T-cell (primary cell): ENCODE measurements at regions not wholly inside any gene's neighbourhood (a gene's known extent, or its start where the extent isn't known, plus 50 kb on each side); places are given as distances from the start of the nearest gene placed in this dataset.
"Not testable (repeated sequence)": the region's sequence is repeated elsewhere in the genome, so short reads cannot be mapped to it uniquely, and the experiment has no call there.

Experiments used
- ATAC-seq, 4 experiments: fragments of 200-7000 bp in 3 of 4; fragments of 150-1000 bp in 1 of 4; cut with Tn5 transposase; replicated peaks in 1 of 4; 1 replicate in 3 of 4; 2 replicates in 1 of 4; pipeline ENCODE4 v1.10.0; 2021; ENCODE audit warnings: moderate library complexity in 3 of 4, mild to moderate bottlenecking in 2 of 4, moderate number of reproducible peaks in 1 of 4
- CTCF ChIA-PET, 2 donors: fragments of 300-600 bp; sonication (Branson Sonifier 250); formaldehyde crosslinking; loops; one replicate each; lab custom pipeline; 2022; ENCODE audit warnings: antibody characterized with exemption in 2 of 2; lab: Charles Lee
- POLR2A ChIA-PET, 2 donors: fragments of 300-600 bp; sonication (Branson Sonifier 250); formaldehyde crosslinking; loops; one replicate each; lab custom pipeline; 2022; ENCODE audit warnings: antibody characterized with exemption in 2 of 2; lab: Charles Lee
- DNase-seq, 35 experiments: peaks; one replicate each; pipeline versions ENCODE4 v3.0.0 to v3.0.0-alpha.2; 2013 to 2023
- H3K27ac ChIP-seq: one replicate; pipeline ENCODE4 v1.5.1; 2013; ENCODE audit warnings: low read length
- H3K27me3 ChIP-seq, 2 experiments: replicated peaks in 1 of 2; 1 replicate in 1 of 2; 2 replicates in 1 of 2; pipeline versions ENCODE4 v1.6.1 to v1.7.0; 2013; ENCODE audit warnings: low read length in 1 of 2, mixed read lengths in 1 of 2; ENCODE audit not compliant: control insufficient read depth in 2 of 2, insufficient read depth in 2 of 2; ENCODE audit errors: extremely low read depth in 1 of 2
- H3K36me3 ChIP-seq, 2 donors: 1 replicate in 1 of 2; 2 replicates in 1 of 2; pipeline versions ENCODE4 v1.6.1 to v1.7.0; 2013; ENCODE audit warnings: low read length in 1 of 2; ENCODE audit not compliant: control insufficient read depth in 2 of 2, insufficient read depth in 1 of 2; ENCODE audit errors: extremely low read depth in 1 of 2
- H3K4me1 ChIP-seq, 2 experiments: 1 replicate in 1 of 2; 2 replicates in 1 of 2; pipeline versions ENCODE4 v1.6.1 to v1.7.0; 2013; ENCODE audit warnings: low read length in 2 of 2, mixed read lengths in 1 of 2; ENCODE audit not compliant: insufficient read depth in 2 of 2, control insufficient read depth in 1 of 2; ENCODE audit errors: extremely low read depth in 1 of 2
- H3K4me3 ChIP-seq, 2 donors: 1 replicate in 1 of 2; 2 replicates in 1 of 2; pipeline versions ENCODE4 v1.5.1 to v1.7.0; 2013; ENCODE audit warnings: mild to moderate bottlenecking in 2 of 2, low read length in 1 of 2, moderate library complexity in 1 of 2; ENCODE audit not compliant: control insufficient read depth in 1 of 2; ENCODE audit errors: extremely low read depth in 1 of 2
- H3K9me3 ChIP-seq: 2 replicates; pipeline ENCODE4 v1.7.0; 2013
- H3K27ac Mint-ChIP-seq, 2 donors: one replicate each; pipeline ENCODE4 v1.8.0; 2020 to 2021; ENCODE audit warnings: mild to moderate bottlenecking in 2 of 2, mixed read lengths in 2 of 2
- H3K27me3 Mint-ChIP-seq, 2 donors: one replicate each; pipeline ENCODE4 v1.8.0; 2021 to 2022; ENCODE audit warnings: mixed read lengths in 2 of 2
- H3K36me3 Mint-ChIP-seq: one replicate; pipeline ENCODE4 v1.8.0; 2021; ENCODE audit warnings: mixed read lengths
- H3K4me1 Mint-ChIP-seq, 3 donors: one replicate each; pipeline ENCODE4 v1.8.0; 2020 to 2022; ENCODE audit warnings: mixed read lengths in 3 of 3, mild to moderate bottlenecking in 1 of 3
- H3K4me3 Mint-ChIP-seq, 3 donors: one replicate each; pipeline ENCODE4 v1.8.0; 2020 to 2022; ENCODE audit warnings: mild to moderate bottlenecking in 3 of 3, mixed read lengths in 3 of 3, moderate library complexity in 3 of 3
- H3K9me3 Mint-ChIP-seq, 3 donors: one replicate each; pipeline ENCODE4 v1.8.0; 2020 to 2022; ENCODE audit warnings: mixed read lengths in 3 of 3
- WGBS: methylation state at CpG from one replicate; pipeline ENCODE4 v1.1.5; 2013; ENCODE audit warnings: missing lambda C conversion rate; ENCODE audit not compliant: insufficient coverage; 5-methylcytosine and 5-hydroxymethylcytosine counted together

- peaks cover 19 to 31% (median 30%) of the 10 kb centered on the region in 3 donors for H3K9me3 Mint-ChIP-seq
- H3K27ac ChIP-seq, H3K27ac Mint-ChIP-seq, DNase-seq, H3K27me3 Mint-ChIP-seq, H3K4me1 ChIP-seq, H3K27me3 ChIP-seq, H3K9me3 ChIP-seq, H3K4me3 ChIP-seq, H3K36me3 Mint-ChIP-seq, CTCF ChIA-PET, H3K36me3 ChIP-seq, H3K4me1 Mint-ChIP-seq, H3K4me3 Mint-ChIP-seq, ATAC-seq, POLR2A ChIA-PET: not testable (repeated sequence)
- WGBS: no CpG with 5 or more reads among the region's 4 CpGs
Measured at GRCh38 chr21:9978371-9978770, 543.0 kb upstream of the TPTE start.

- DNase-seq, H3K36me3 Mint-ChIP-seq, H3K4me1 Mint-ChIP-seq, H3K36me3 ChIP-seq, H3K4me1 ChIP-seq, H3K27me3 ChIP-seq, H3K27me3 Mint-ChIP-seq, H3K9me3 ChIP-seq, ATAC-seq, H3K27ac ChIP-seq, POLR2A ChIA-PET, H3K4me3 Mint-ChIP-seq, H3K27ac Mint-ChIP-seq, H3K4me3 ChIP-seq, CTCF ChIA-PET: not testable (repeated sequence)
- WGBS: no CpG with 5 or more reads among the region's 2 CpGs
- H3K9me3 Mint-ChIP-seq: peaks cover 12 to 25% (median 14%) of the 10 kb centered on the region in 3 donors
Measured at GRCh38 chr21:9997507-9997906, 523.9 kb upstream of the TPTE start.

- H3K36me3 ChIP-seq, CTCF ChIA-PET, H3K4me1 Mint-ChIP-seq, ATAC-seq, DNase-seq, H3K9me3 ChIP-seq, H3K27ac ChIP-seq, H3K4me1 ChIP-seq, H3K4me3 ChIP-seq, H3K27me3 Mint-ChIP-seq, H3K4me3 Mint-ChIP-seq, H3K36me3 Mint-ChIP-seq, POLR2A ChIA-PET, H3K27ac Mint-ChIP-seq, H3K27me3 ChIP-seq: not testable (repeated sequence)
- 93% methylated on average over 3 of the region's 6 CpGs for WGBS
- peaks cover 17 to 37% (median 20%) of the 10 kb centered on the region in 3 donors for H3K9me3 Mint-ChIP-seq
Measured at GRCh38 chr21:10002762-10003313, 518.5 kb upstream of the TPTE start.

- POLR2A ChIA-PET, H3K9me3 ChIP-seq, H3K27ac ChIP-seq, H3K4me1 Mint-ChIP-seq, H3K27me3 Mint-ChIP-seq, H3K4me1 ChIP-seq, H3K27ac Mint-ChIP-seq, H3K4me3 ChIP-seq, H3K27me3 ChIP-seq, H3K36me3 ChIP-seq, DNase-seq, CTCF ChIA-PET, H3K4me3 Mint-ChIP-seq, H3K36me3 Mint-ChIP-seq, ATAC-seq: not testable (repeated sequence)
- H3K9me3 Mint-ChIP-seq: peaks cover 15 to 30% (median 20%) of the 10 kb centered on the region in 3 donors
- no CpG with 5 or more reads among the region's 2 CpGs for WGBS
Measured at GRCh38 chr21:10005791-10006190, 515.6 kb upstream of the TPTE start.

- no CpG with 5 or more reads among the region's 2 CpGs for WGBS
- H3K4me3 ChIP-seq, H3K9me3 ChIP-seq, H3K36me3 ChIP-seq, H3K4me1 Mint-ChIP-seq, H3K27me3 ChIP-seq, H3K36me3 Mint-ChIP-seq, H3K27ac ChIP-seq, DNase-seq, POLR2A ChIA-PET, H3K27ac Mint-ChIP-seq, H3K4me3 Mint-ChIP-seq, H3K27me3 Mint-ChIP-seq, ATAC-seq, H3K4me1 ChIP-seq, CTCF ChIA-PET: not testable (repeated sequence)
- H3K9me3 Mint-ChIP-seq: peaks cover 10 to 24% (median 13%) of the 10 kb centered on the region in 3 donors
Measured at GRCh38 chr21:10016991-10017390, 504.4 kb upstream of the TPTE start.

- H3K4me1 Mint-ChIP-seq, CTCF ChIA-PET, H3K4me3 Mint-ChIP-seq, DNase-seq, H3K27me3 ChIP-seq, H3K9me3 ChIP-seq, H3K36me3 Mint-ChIP-seq, H3K27ac Mint-ChIP-seq, H3K27ac ChIP-seq, H3K4me1 ChIP-seq, H3K4me3 ChIP-seq, ATAC-seq, H3K36me3 ChIP-seq, POLR2A ChIA-PET, H3K27me3 Mint-ChIP-seq: not testable (repeated sequence)
- H3K9me3 Mint-ChIP-seq: peaks cover 7 to 20% (median 10%) of the 10 kb centered on the region in 3 donors
- WGBS: no CpG with 5 or more reads among the region's 4 CpGs
Measured at GRCh38 chr21:10017757-10018156, 503.6 kb upstream of the TPTE start.

- H3K9me3 ChIP-seq, H3K36me3 Mint-ChIP-seq, H3K27ac Mint-ChIP-seq, H3K36me3 ChIP-seq, POLR2A ChIA-PET, CTCF ChIA-PET, H3K4me1 ChIP-seq, DNase-seq, H3K4me3 ChIP-seq, H3K4me3 Mint-ChIP-seq, H3K27me3 Mint-ChIP-seq, H3K27ac ChIP-seq, ATAC-seq, H3K4me1 Mint-ChIP-seq, H3K27me3 ChIP-seq: not testable (repeated sequence)
- no CpG with 5 or more reads among the region's 3 CpGs for WGBS
- peaks cover 13 to 24% (median 15%) of the 10 kb centered on the region in 3 donors for H3K9me3 Mint-ChIP-seq
Measured at GRCh38 chr21:10021462-10021861, 499.9 kb upstream of the TPTE start.
